Thoracic aorta (tissue), 2 donors: ENCODE measurements at regions not wholly inside any gene's neighbourhood (a gene's known extent, or its start where the extent isn't known, plus 50 kb on each side); places are given as distances from the start of the nearest gene placed in this dataset.

Experiments used
- ATAC-seq: fragments of 150-250 bp; one replicate; pipeline ENCODE4 v1.8.0; 2017; ENCODE audit warnings: low read depth; ENCODE audit not compliant: insufficient number of reproducible peaks, low FRiP score
- DNase-seq: peaks from one replicate; pipeline ENCODE4 v3.0.0-alpha.2; 2020; ENCODE audit warnings: low spot score
- H3K27ac ChIP-seq, 2 donors: fragments of 200-600 bp; sonication (generic); 1 replicate in 1 of 2; 2 replicates in 1 of 2; pipeline ENCODE4 v1.5.1; 2016; ENCODE audit warnings: mild to moderate bottlenecking in 2 of 2, moderate library complexity in 2 of 2
- H3K27me3 ChIP-seq: fragments of 200-600 bp; sonication (generic); replicated peaks from 2 replicates; pipeline ENCODE4 v1.6.0; 2016; ENCODE audit warnings: mild to moderate bottlenecking; ENCODE audit not compliant: insufficient read depth
- H3K36me3 ChIP-seq: fragments of 200-600 bp; sonication (generic); one replicate; pipeline ENCODE4 v1.5.1; 2016
- H3K4me1 ChIP-seq, 2 donors: fragments of 200-600 bp; sonication (generic); 1 replicate in 1 of 2; 2 replicates in 1 of 2; pipeline versions ENCODE4 v1.5.1 to v1.6.0; 2016; ENCODE audit warnings: low read depth in 2 of 2, mild to moderate bottlenecking in 1 of 2; ENCODE audit not compliant: control insufficient read depth in 1 of 2
- H3K4me3 ChIP-seq: fragments of 200-600 bp; sonication (generic); 2 replicates; pipeline ENCODE4 v1.5.1; 2016; ENCODE audit warnings: mild to moderate bottlenecking
- H3K9me3 ChIP-seq: fragments of 200-600 bp; sonication (generic); 2 replicates; pipeline ENCODE4 v1.5.1; 2016
- CTCF ChIP-seq: fragments of 200-600 bp; sonication (generic); IDR thresholded peaks from one replicate; pipeline ENCODE4 v1.5.1; 2019; ENCODE audit warnings: antibody characterized with exemption

DNA sequence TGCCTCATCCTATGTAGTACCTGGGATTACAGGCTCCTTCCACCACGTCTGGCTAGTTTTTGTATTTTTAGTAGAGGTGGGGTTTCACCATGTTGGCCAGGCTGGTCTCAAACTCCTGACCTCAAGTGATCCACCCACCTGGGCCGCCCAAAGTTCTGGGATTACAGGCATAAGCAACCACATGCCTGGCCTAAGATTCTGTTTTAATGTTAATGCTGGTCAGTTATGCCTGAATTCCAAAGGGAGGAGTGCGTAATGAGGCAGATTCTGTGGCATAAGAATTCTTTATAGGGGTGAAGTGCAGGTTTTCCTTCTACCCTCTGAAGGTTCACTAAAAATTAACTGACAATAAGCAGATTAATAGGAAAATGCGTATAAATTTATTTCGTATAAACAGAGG lies 1343.8 kb upstream of the LRRTM1 start:
- no peak overlapping the region for H3K4me3 ChIP-seq
- no peaks in the 10 kb centered on the region for H3K27me3 ChIP-seq
- H3K27ac ChIP-seq: no peak overlapping the region
- H3K4me1 ChIP-seq: no peaks in the 10 kb centered on the region
- no peak for DNase-seq
- no peaks in the 10 kb centered on the region for H3K9me3 ChIP-seq
- TF ChIP-seq CTCF: no peak
- ATAC-seq: no peak
- no peaks in the 10 kb centered on the region for H3K36me3 ChIP-seq

DNA sequence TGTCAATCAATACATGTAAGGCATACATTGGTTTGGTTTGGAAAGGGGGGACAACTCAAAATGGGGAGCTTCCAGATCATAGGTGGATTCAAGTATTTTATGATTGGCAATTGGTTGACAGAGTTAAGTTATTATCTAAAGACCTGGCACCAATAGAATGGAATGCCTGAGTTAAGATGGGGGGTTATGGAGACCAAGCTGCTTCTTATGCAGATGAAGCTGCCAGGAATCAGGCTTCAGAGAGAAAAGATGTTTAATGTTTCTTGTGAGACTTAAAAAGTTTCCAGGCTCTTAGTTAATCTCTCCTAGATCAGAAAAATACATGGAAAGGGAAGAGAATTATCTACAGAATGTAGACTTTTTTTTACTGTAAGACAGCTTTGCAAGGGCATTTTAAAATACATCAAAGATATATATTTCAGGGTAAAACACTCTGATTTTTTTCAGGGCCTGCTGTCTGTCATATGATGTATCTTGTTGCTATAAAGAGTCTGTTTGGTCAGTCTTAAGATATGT lies 1343.2 kb upstream of the LRRTM1 start:
- Histone ChIP-seq H3K4me3 (no peak overlapping the region), H3K27me3 (no peaks in the 10 kb centered on the region), H3K9me3 (no peaks in the 10 kb centered on the region), H3K36me3 (no peaks in the 10 kb centered on the region), H3K27ac (no peak overlapping the region), H3K4me1 (no peaks in the 10 kb centered on the region)
- no peak for TF ChIP-seq CTCF
- no peak for DNase-seq
- no peak for ATAC-seq

DNA sequence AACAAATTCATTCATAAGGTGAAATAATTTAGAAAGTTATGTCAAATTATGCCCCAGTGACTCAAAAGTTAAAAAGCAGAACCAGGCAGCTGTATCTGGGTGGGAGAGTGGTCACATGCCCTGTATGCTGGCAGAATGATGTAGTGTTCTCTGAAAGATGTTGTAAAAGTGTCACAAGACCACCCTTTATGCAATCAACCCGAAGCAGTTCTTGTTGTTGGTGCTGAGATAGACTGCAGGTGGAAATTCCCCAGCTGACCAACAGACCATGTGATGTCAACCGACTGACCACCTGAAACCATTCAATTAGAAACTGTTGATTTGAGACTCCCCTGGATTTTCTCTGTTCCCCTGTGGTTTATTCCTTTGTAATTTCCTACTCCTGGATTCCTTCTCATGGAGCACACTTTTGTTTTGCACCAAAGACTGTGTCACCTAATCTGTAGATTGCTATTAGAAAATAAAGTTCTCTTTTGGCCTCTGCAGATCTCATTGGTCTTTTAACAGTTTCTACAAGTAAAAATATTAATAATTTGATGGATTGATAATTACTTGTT lies 1341.3 kb upstream of the LRRTM1 start:
- no peak for TF ChIP-seq CTCF
- Histone ChIP-seq H3K27ac (no peak overlapping the region), H3K4me3 (no peak overlapping the region), H3K36me3 (no peaks in the 10 kb centered on the region), H3K27me3 (no peaks in the 10 kb centered on the region), H3K4me1 (no peaks in the 10 kb centered on the region), H3K9me3 (no peaks in the 10 kb centered on the region)
- ATAC-seq: no peak
- DNase-seq: no peak

GRCh38 chr2:81644189-81644588 lies 1339.6 kb upstream of the LRRTM1 start:
- TF ChIP-seq CTCF: no peak

GRCh38 chr2:81624825-81625224 lies 1320.3 kb upstream of the LRRTM1 start:
- H3K4me1 ChIP-seq: no peaks in the 10 kb centered on the region
- no peaks in the 10 kb centered on the region for H3K36me3 ChIP-seq
- H3K27ac ChIP-seq: no peak overlapping the region
- no peaks in the 10 kb centered on the region for H3K27me3 ChIP-seq
- H3K9me3 ChIP-seq: no peaks in the 10 kb centered on the region
- ATAC-seq (no peak), DNase-seq (no peak)
- TF ChIP-seq CTCF: no peak
- no peak overlapping the region for H3K4me3 ChIP-seq

More at GRCh38 chr2:81644189-81644588, 1339.6 kb upstream of the LRRTM1 start:
- Histone ChIP-seq H3K4me1 (no peaks in the 10 kb centered on the region), H3K9me3 (no peaks in the 10 kb centered on the region), H3K27ac (no peak overlapping the region), H3K36me3 (no peaks in the 10 kb centered on the region), H3K27me3 (no peaks in the 10 kb centered on the region), H3K4me3 (no peak overlapping the region)
- no peak for DNase-seq
- ATAC-seq: no peak
